Keratinocyte (primary cell): ENCODE measurements at regions not wholly inside any gene's neighbourhood (a gene's known extent, or its start where the extent isn't known, plus 50 kb on each side); places are given as distances from the start of the nearest gene placed in this dataset.

ENCODE experiments used
- DNase-seq: peaks from one replicate; pipeline ENCODE4 v3.0.0-alpha.2; 2011; ENCODE audit warnings: low read depth, missing footprints, low spot score
- FAIRE-seq: peaks from 2 replicates; lab custom pipeline; 2011; peaks lifted over from hg19 to GRCh38; lab: Jason Lieb, UNC
- H2AFZ ChIP-seq: 2 replicates; pipeline ENCODE4 v1.6.0; 2012; ENCODE audit warnings: low read length, control low read depth, inconsistent platforms; ENCODE audit not compliant: control insufficient read depth
- H3K27ac ChIP-seq: 2 replicates; pipeline ENCODE4 v1.5.1; 2011; ENCODE audit warnings: low read length; ENCODE audit not compliant: control insufficient read depth, insufficient read depth
- H3K27me3 ChIP-seq: 3 replicates; pipeline ENCODE4 v1.6.0; 2011; ENCODE audit warnings: low read length; ENCODE audit not compliant: control insufficient read depth, insufficient read depth; ENCODE audit errors: extremely low read depth
- H3K36me3 ChIP-seq, 2 experiments: 2 replicates in 1 of 2; 3 replicates in 1 of 2; pipeline ENCODE4 v1.5.1; 2011; ENCODE audit warnings: low read length in 2 of 2, mild to moderate bottlenecking in 1 of 2; ENCODE audit not compliant: control insufficient read depth in 2 of 2, insufficient read depth in 2 of 2; ENCODE audit errors: extremely low read depth in 1 of 2
- H3K4me1 ChIP-seq: 3 replicates; pipeline ENCODE4 v1.5.1; 2011; ENCODE audit warnings: low read length; ENCODE audit not compliant: control insufficient read depth, insufficient read depth; ENCODE audit errors: extremely low read depth
- H3K4me2 ChIP-seq: 3 replicates; pipeline ENCODE4 v1.6.0; 2011; ENCODE audit warnings: low read depth, low read length; ENCODE audit not compliant: control insufficient read depth, insufficient read depth; ENCODE audit errors: extremely low read depth
- H3K4me3 ChIP-seq, 3 experiments: fragments of 200-600 bp in 1 of 3; sonication (generic) in 1 of 3; 2 replicates in 2 of 3; 3 replicates in 1 of 3; pipeline ENCODE4 v1.5.1; 2011 to 2016; ENCODE audit warnings: low read length in 3 of 3, mild to moderate bottlenecking in 3 of 3, control low read depth in 2 of 3, inconsistent platforms in 1 of 3, low read depth in 1 of 3, mixed read lengths in 1 of 3, mixed run types in 1 of 3, moderate library complexity in 1 of 3; ENCODE audit not compliant: control insufficient read depth in 2 of 3, insufficient read depth in 2 of 3; ENCODE audit errors: extremely low read depth in 1 of 3
- H3K79me2 ChIP-seq: 2 replicates; pipeline ENCODE4 v1.6.0; 2012; ENCODE audit warnings: low read length; ENCODE audit not compliant: control insufficient read depth, insufficient read depth
- H3K9ac ChIP-seq: 3 replicates; pipeline ENCODE4 v1.6.0; 2011; ENCODE audit warnings: low read length; ENCODE audit not compliant: control insufficient read depth, insufficient read depth; ENCODE audit errors: extremely low read depth
- H3K9me1 ChIP-seq: 3 replicates; pipeline ENCODE4 v1.6.0; 2011; ENCODE audit warnings: low read length; ENCODE audit not compliant: control insufficient read depth, insufficient read depth; ENCODE audit errors: extremely low read depth
- H3K9me3 ChIP-seq: 2 replicates; pipeline ENCODE4 v1.5.1; 2012; ENCODE audit warnings: low read depth, low read length; ENCODE audit not compliant: control insufficient read depth
- H4K20me1 ChIP-seq: 3 replicates; pipeline ENCODE4 v1.6.0; 2011; ENCODE audit warnings: low read length; ENCODE audit not compliant: control insufficient read depth, insufficient read depth; ENCODE audit errors: extremely low read depth
- CTCF ChIP-seq, 3 experiments: IDR thresholded peaks in 1 of 3; conservative IDR thresholded peaks in 1 of 3; optimal IDR thresholded peaks in 1 of 3; 2 replicates in 2 of 3; 3 replicates in 1 of 3; pipeline versions ENCODE3 to v1.5.1; 2011; ENCODE audit warnings: low read length in 3 of 3, mild to moderate bottlenecking in 3 of 3, moderate library complexity in 2 of 3, control low read depth in 1 of 3, inconsistent platforms in 1 of 3; ENCODE audit not compliant: insufficient read depth in 2 of 3; ENCODE audit errors: extremely low read depth in 1 of 3
- EZH2 ChIP-seq: IDR thresholded peaks from one replicate; pipeline ENCODE4 v1.6.1; 2012; ENCODE audit warnings: inconsistent platforms, mild to moderate bottlenecking, low read length, moderate library complexity
- dilution Hi-C: fragments of 300-500 bp; cut with MboI; formaldehyde crosslinking; loops from one replicate; pipeline ENCODE4 v1.7.0; 2020; ENCODE audit warnings: low sequenced_read_pairs; ENCODE audit not compliant: extremely low pct_ligation_motif_present

- DNase-seq (no peak), FAIRE-seq (no peak)
- Histone ChIP-seq H3K4me2 (no peak overlapping the region), H3K9me1 (no peaks in the 10 kb centered on the region), H3K36me3 (no peaks in the 10 kb centered on the region), H3K4me1 (no peaks in the 10 kb centered on the region), H3K27ac (no peak overlapping the region), H3K9ac (no peak overlapping the region), H3K4me3 (no peak overlapping the region), H2AFZ (no peak overlapping the region), H4K20me1 (no peaks in the 10 kb centered on the region), H3K9me3 (no peaks in the 10 kb centered on the region), H3K79me2 (no peaks in the 10 kb centered on the region), H3K27me3 (no peaks in the 10 kb centered on the region)
- TF ChIP-seq CTCF (optimal IDR thresholded peaks at IDR 0.05 in 1 of 3, IDR thresholded peaks at IDR 0.05 in 1 of 3, conservative IDR thresholded peaks at IDR 0.05 in 1 of 3; ENCODE audit: extremely low read depth in 1 of 3, insufficient read depth in 2 of 3, low read length in 3 of 3) (no peak), EZH2 (no peak)
- dilution Hi-C loops: no loop called here
These were observed 146.9 kb upstream of the MRPS30 start for GRCh38 chr5:44661851-44662250.

GRCh38 chr5:44660251-44660650 lies 148.5 kb upstream of the MRPS30 start:
- no peaks in the 10 kb centered on the region for H3K4me1 ChIP-seq
- H3K36me3 ChIP-seq: no peaks in the 10 kb centered on the region
- H2AFZ ChIP-seq: no peak overlapping the region
- no peak overlapping the region for H3K9ac ChIP-seq
- TF ChIP-seq EZH2: no peak
- no peak for TF ChIP-seq CTCF (optimal IDR thresholded peaks at IDR 0.05 in 1 of 3, IDR thresholded peaks at IDR 0.05 in 1 of 3, conservative IDR thresholded peaks at IDR 0.05 in 1 of 3; ENCODE audit: extremely low read depth in 1 of 3, insufficient read depth in 2 of 3, low read length in 3 of 3)
- H4K20me1 ChIP-seq: no peaks in the 10 kb centered on the region
- H3K9me3 ChIP-seq: no peaks in the 10 kb centered on the region
- FAIRE-seq (no peak), DNase-seq (no peak)
- no peaks in the 10 kb centered on the region for H3K27me3 ChIP-seq
- no peak overlapping the region for H3K4me2 ChIP-seq
- no peak overlapping the region for H3K4me3 ChIP-seq
- H3K79me2 ChIP-seq: no peaks in the 10 kb centered on the region
- no peaks in the 10 kb centered on the region for H3K9me1 ChIP-seq
- H3K27ac ChIP-seq: no peak overlapping the region
- dilution Hi-C loops: no loop called here
